HG02981 (cell line): ENCODE measurements at regions not wholly inside any gene's neighbourhood (a gene's known extent, or its start where the extent isn't known, plus 50 kb on each side); places are given as distances from the start of the nearest gene placed in this dataset.

Source experiments
- ATAC-seq: cut with Tn5 transposase; IDR thresholded peaks from one replicate; pipeline ENCODE4 v1.9.1; 2021; ENCODE audit warnings: mild to moderate bottlenecking, moderate library complexity; ENCODE audit not compliant: unreplicated experiment

GRCh38 chr12:92582893-92583292, 119.9 kb upstream of the PLEKHG7 start:
- no peak for ATAC-seq

- ATAC-seq = no peak
These were observed 120.3 kb upstream of the PLEKHG7 start for GRCh38 chr12:92582475-92582874.

GRCh38 chr12:92581604-92582003, 121.2 kb upstream of the PLEKHG7 start:
- ATAC-seq = no peak

GRCh38 chr12:92574911-92575570, 127.7 kb upstream of the PLEKHG7 start:
- no peak for ATAC-seq

- ATAC-seq = no peak
These were observed 128.6 kb upstream of the PLEKHG7 start for GRCh38 chr12:92574051-92574783.

- no peak for ATAC-seq
These were observed 129.7 kb upstream of the PLEKHG7 start for GRCh38 chr12:92573104-92573503.

GRCh38 chr12:92571844-92572543, 130.8 kb upstream of the PLEKHG7 start:
- no peak for ATAC-seq

GRCh38 chr12:92571169-92571568, 131.6 kb upstream of the PLEKHG7 start:
- ATAC-seq = no peak

- peak; percentile 87 for ATAC-seq
These were observed 132.6 kb upstream of the PLEKHG7 start for GRCh38 chr12:92570056-92570753.

- no peak for ATAC-seq
These were observed 134.1 kb upstream of the PLEKHG7 start for GRCh38 chr12:92568691-92569090.

- ATAC-seq = no peak
These were observed 136.3 kb upstream of the PLEKHG7 start for GRCh38 chr12:92566448-92567019.

GRCh38 chr12:92563819-92564218, 139.0 kb upstream of the PLEKHG7 start:
- no peak for ATAC-seq

- no peak for ATAC-seq
These were observed 140.6 kb upstream of the PLEKHG7 start for GRCh38 chr12:92562063-92562734.

- no peak for ATAC-seq
These were observed 141.3 kb upstream of the PLEKHG7 start for GRCh38 chr12:92561543-92561899.

- ATAC-seq = no peak
These were observed 141.9 kb upstream of the PLEKHG7 start for GRCh38 chr12:92560713-92561542.

GRCh38 chr12:92558806-92559205, 144.0 kb upstream of the PLEKHG7 start:
- no peak for ATAC-seq

- no peak for ATAC-seq
These were observed 144.5 kb upstream of the PLEKHG7 start for GRCh38 chr12:92558215-92558773.

GRCh38 chr12:92557422-92557724, 145.4 kb upstream of the PLEKHG7 start:
- no peak for ATAC-seq

- ATAC-seq = no peak
These were observed 146.0 kb upstream of the PLEKHG7 start for GRCh38 chr12:92556637-92557421.
